HCT116 (cell line): ENCODE measurements at regions not wholly inside any gene's neighbourhood (a gene's known extent, or its start where the extent isn't known, plus 50 kb on each side); places are given as distances from the start of the nearest gene placed in this dataset.

Experiments
- ATAC-seq: fragments of 200-7000 bp; cut with Tn5 transposase; 2 replicates; pipeline ENCODE4 v1.9.1; 2020; ENCODE audit warnings: mild to moderate bottlenecking, moderate library complexity
- BruUV-seq: library from RNA; stranded (reverse); fragments of 400-500 nt; replicated peaks from 2 replicates; lab custom pipeline; 2021; lab: Mats Ljungman, UMichigan
- CTCF ChIA-PET: fragments of 300-600 bp; sonication (Branson Sonifier 250); formaldehyde crosslinking; loops from one replicate; lab custom pipeline; 2021; ENCODE audit warnings: antibody characterized with exemption; lab: Charles Lee
- POLR2A ChIA-PET: fragments of 300-600, 350-600 bp; sonication (Branson Sonifier 250); formaldehyde crosslinking; loops from one replicate; lab custom pipeline; 2021; ENCODE audit warnings: antibody characterized with exemption; lab: Charles Lee
- RAD21 ChIA-PET, 2 experiments: fragments of 300-600 bp; sonication (Branson Sonifier 250); formaldehyde crosslinking; loops; one replicate each; lab custom pipeline; 2023; ENCODE audit warnings: low total read pairs in 2 of 2; ENCODE audit not compliant: uncharacterized antibody in 2 of 2, unreplicated experiment in 2 of 2, low non-redundant PET in 1 of 2; lab: Charles Lee
- DNase-seq: peaks from one replicate; pipeline ENCODE4 v3.0.0-alpha.2; 2010; ENCODE audit warnings: low read depth, low spot score
- H2AFZ ChIP-seq: fragments of 200-600 bp; shearing (Covaris generic), sonication (generic); 2 replicates; pipeline ENCODE4 v1.6.1; 2017; ENCODE audit warnings: low read depth, mixed run types, mixed read lengths, antibody characterized with exemption, low read length; ENCODE audit not compliant: poor library complexity, severe bottlenecking
- H3K27ac ChIP-seq: 2 replicates; pipeline ENCODE4 v1.5.1; 2012; ENCODE audit warnings: low read depth, low read length
- H3K27me3 ChIP-seq: fragments of 200-600 bp; sonication (generic); 2 replicates; pipeline ENCODE4 v1.6.1; 2016; ENCODE audit warnings: mixed run types, low read length, mixed read lengths; ENCODE audit not compliant: insufficient read depth
- H3K36me3 ChIP-seq, 2 experiments: fragments of 200-500 bp in 1 of 2; fragments of 200-600 bp in 1 of 2; sonication (Bioruptor generic) in 1 of 2; sonication (generic) in 1 of 2; 2 replicates each; pipeline versions ENCODE4 v1.5.1 to v1.6.1; 2014 to 2016; ENCODE audit warnings: low read length in 2 of 2, inconsistent platforms in 1 of 2, mixed read lengths in 1 of 2, mixed run types in 1 of 2; ENCODE audit not compliant: insufficient read depth in 2 of 2, control insufficient read depth in 1 of 2
- H3K4me1 ChIP-seq, 2 experiments: fragments of 200-600 bp in 1 of 2; sonication (generic) in 1 of 2; 2 replicates each; pipeline versions ENCODE4 v1.5.1 to v1.6.1; 2012 to 2017; ENCODE audit warnings: low read length in 2 of 2, inconsistent platforms in 1 of 2, mild to moderate bottlenecking in 1 of 2, mixed read lengths in 1 of 2, mixed run types in 1 of 2, moderate library complexity in 1 of 2; ENCODE audit not compliant: insufficient read depth in 2 of 2, control insufficient read depth in 1 of 2
- H3K4me2 ChIP-seq: fragments of 200-600 bp; sonication (generic); 2 replicates; pipeline ENCODE4 v1.6.1; 2017; ENCODE audit warnings: mixed run types, low read length, mixed read lengths
- H3K4me3 ChIP-seq, 2 experiments: fragments of 200-600 bp in 1 of 2; sonication (generic) in 1 of 2; replicated peaks in 1 of 2; 2 replicates each; pipeline ENCODE4 v1.5.1; 2011 to 2016; ENCODE audit warnings: low read length in 2 of 2, control low read depth in 1 of 2, low read depth in 1 of 2, mild to moderate bottlenecking in 1 of 2, mixed read lengths in 1 of 2, mixed run types in 1 of 2
- H3K79me2 ChIP-seq: fragments of 200-600 bp; sonication (generic); 2 replicates; pipeline ENCODE4 v1.6.1; 2017; ENCODE audit warnings: mild to moderate bottlenecking, mixed run types, low read length, moderate library complexity, mixed read lengths; ENCODE audit not compliant: insufficient read depth
- H3K9ac ChIP-seq: fragments of 200-600 bp; sonication (generic); 2 replicates; pipeline ENCODE4 v1.6.1; 2016; ENCODE audit warnings: low read length, mixed read lengths
- H3K9me2 ChIP-seq: fragments of 200-600 bp; sonication (generic), shearing (Covaris generic); 2 replicates; pipeline ENCODE4 v1.6.1; 2017; ENCODE audit warnings: mixed run types, mild to moderate bottlenecking, moderate library complexity; ENCODE audit not compliant: insufficient read depth
- H3K9me3 ChIP-seq, 2 experiments: fragments of 200-500 bp in 1 of 2; fragments of 200-600 bp in 1 of 2; sonication (Bioruptor generic) in 1 of 2; sonication (generic) in 1 of 2; 2 replicates each; pipeline ENCODE4 v1.6.1; 2014 to 2017; ENCODE audit warnings: low read length in 2 of 2, mixed read lengths in 2 of 2, inconsistent platforms in 1 of 2, low read depth in 1 of 2, mild to moderate bottlenecking in 1 of 2, mixed run types in 1 of 2, moderate library complexity in 1 of 2; ENCODE audit not compliant: control insufficient read depth in 1 of 2, insufficient read depth in 1 of 2
- H4K20me1 ChIP-seq: fragments of 200-600 bp; sonication (generic), shearing (Covaris generic); 2 replicates; pipeline ENCODE4 v1.6.1; 2017; ENCODE audit warnings: mixed run types, mild to moderate bottlenecking, moderate library complexity; ENCODE audit not compliant: insufficient read depth
- EGR1 ChIP-seq: IDR thresholded peaks from 2 replicates; pipeline ENCODE4 v1.6.1; 2012; ENCODE audit warnings: low read depth
- ELF1 ChIP-seq: IDR thresholded peaks from 2 replicates; pipeline ENCODE4 v1.6.1; 2012; ENCODE audit warnings: low read depth, borderline replicate concordance
- MAX ChIP-seq: IDR thresholded peaks from 2 replicates; pipeline ENCODE4 v1.6.1; 2012
- RAD21 ChIP-seq: IDR thresholded peaks from 2 replicates; pipeline ENCODE4 v1.6.1; 2012; ENCODE audit warnings: low read depth, mild to moderate bottlenecking
- SIN3A ChIP-seq: IDR thresholded peaks from 2 replicates; pipeline ENCODE4 v1.6.1; 2012; ENCODE audit warnings: low read depth
- ZFX ChIP-seq: fragments of 450-650 bp; IDR thresholded peaks from 2 replicates; pipeline ENCODE4 v1.6.1; 2017
- ZNF274 ChIP-seq: fragments of 200-500 bp; sonication (Bioruptor generic); IDR thresholded peaks from 2 replicates; pipeline ENCODE4 v1.6.1; 2014; ENCODE audit warnings: mild to moderate bottlenecking, low read depth, low read length, inconsistent platforms
- intact Hi-C: fragments of 100-400 bp; cut with micrococcal nuclease; formaldehyde crosslinking; loops from 2 replicates; pipeline ENCODE4 v1.10.0; 2022
- TF ChIP-seq, protein P1 (sequence below): IDR thresholded peaks from 2 replicates; pipeline ENCODE4 v1.6.1; 2012
- TF ChIP-seq, protein P2 (sequence below), 3 experiments: fragments of 200-600 bp in 1 of 3; sonication (generic) in 1 of 3; IDR thresholded peaks in 2 of 3; conservative IDR thresholded peaks in 1 of 3; 2 replicates each; pipeline ENCODE4 v1.5.1; 2012 to 2017; ENCODE audit warnings: low read depth in 2 of 3, low read length in 2 of 3, antibody characterized with exemption in 1 of 3, borderline replicate concordance in 1 of 3, control low read depth in 1 of 3, mild to moderate bottlenecking in 1 of 3, mixed read lengths in 1 of 3, mixed run types in 1 of 3, moderate library complexity in 1 of 3; ENCODE audit not compliant: insufficient read depth in 1 of 3

DNA sequence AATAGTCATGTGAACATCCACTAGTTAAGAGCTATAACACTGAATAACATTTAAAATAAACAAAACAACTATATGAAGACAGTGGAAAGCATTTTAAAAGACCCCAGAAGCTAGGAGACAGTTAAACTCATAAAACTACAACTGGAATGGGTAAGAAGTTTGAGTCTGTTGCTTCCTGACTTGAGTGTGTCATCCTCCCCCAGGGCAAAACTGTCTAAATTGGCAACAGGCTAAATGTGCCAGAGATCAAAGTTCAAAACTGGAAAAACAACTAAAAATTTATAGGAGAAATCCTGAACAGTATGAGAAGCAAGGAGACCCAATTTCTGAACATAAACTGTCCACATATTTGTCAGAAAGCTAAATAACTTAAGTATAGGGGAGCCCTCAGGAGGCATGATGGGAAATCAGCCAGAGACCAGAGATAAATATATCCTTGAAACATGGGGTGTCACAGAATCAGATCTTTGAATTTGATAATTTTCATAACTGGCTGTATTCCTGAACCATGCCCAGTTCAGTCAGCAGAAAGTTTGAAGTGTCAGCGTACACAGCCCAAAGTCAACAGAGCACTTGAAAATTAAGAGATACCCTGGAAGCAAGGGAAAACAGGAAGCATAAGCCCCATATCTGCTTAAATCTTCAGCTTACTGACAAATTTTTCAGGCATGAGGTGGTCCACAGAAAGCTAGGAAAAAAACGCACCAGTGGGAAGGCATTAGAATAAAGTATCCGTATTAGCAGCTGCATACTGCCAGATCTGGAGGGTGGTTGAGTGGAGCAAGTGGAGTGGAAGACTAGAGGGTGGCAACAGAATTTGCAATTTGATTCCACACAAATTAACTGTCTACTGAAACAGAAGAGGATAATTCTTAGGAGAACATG lies 516.1 kb upstream of the MAN1A1 start:
- no peak for DNase-seq
- H3K4me3 ChIP-seq: no peak overlapping the region
- H3K27me3 ChIP-seq: no peaks in the 10 kb centered on the region
- ChIA-PET POLR2A (no interaction called here), CTCF (no interaction called here)
- H3K9me2 ChIP-seq: no peaks in the 10 kb centered on the region
- TF ChIP-seq EGR1 (no peak), ZNF274 (no peak), ZFX (no peak), SIN3A (no peak), RAD21 (no peak), ELF1 (no peak), MAX (no peak)
- TF ChIP-seq, protein P1, sequence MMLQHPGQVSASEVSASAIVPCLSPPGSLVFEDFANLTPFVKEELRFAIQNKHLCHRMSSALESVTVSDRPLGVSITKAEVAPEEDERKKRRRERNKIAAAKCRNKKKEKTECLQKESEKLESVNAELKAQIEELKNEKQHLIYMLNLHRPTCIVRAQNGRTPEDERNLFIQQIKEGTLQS: no peak
- TF ChIP-seq, protein P2, sequence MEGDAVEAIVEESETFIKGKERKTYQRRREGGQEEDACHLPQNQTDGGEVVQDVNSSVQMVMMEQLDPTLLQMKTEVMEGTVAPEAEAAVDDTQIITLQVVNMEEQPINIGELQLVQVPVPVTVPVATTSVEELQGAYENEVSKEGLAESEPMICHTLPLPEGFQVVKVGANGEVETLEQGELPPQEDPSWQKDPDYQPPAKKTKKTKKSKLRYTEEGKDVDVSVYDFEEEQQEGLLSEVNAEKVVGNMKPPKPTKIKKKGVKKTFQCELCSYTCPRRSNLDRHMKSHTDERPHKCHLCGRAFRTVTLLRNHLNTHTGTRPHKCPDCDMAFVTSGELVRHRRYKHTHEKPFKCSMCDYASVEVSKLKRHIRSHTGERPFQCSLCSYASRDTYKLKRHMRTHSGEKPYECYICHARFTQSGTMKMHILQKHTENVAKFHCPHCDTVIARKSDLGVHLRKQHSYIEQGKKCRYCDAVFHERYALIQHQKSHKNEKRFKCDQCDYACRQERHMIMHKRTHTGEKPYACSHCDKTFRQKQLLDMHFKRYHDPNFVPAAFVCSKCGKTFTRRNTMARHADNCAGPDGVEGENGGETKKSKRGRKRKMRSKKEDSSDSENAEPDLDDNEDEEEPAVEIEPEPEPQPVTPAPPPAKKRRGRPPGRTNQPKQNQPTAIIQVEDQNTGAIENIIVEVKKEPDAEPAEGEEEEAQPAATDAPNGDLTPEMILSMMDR (IDR thresholded peaks at IDR 0.05 in 2 of 3, conservative IDR thresholded peaks at IDR 0.05 in 1 of 3; ENCODE audit: borderline replicate concordance in 1 of 3, insufficient read depth in 1 of 3, low read depth in 2 of 3, low read length in 2 of 3): no peak
- TF ChIP-seq, all 23 proteins: peak for 0
- ATAC-seq: no peak
- Histone ChIP-seq H3K36me3 (no peaks in the 10 kb centered on the region), H2AFZ (peak overlapping the region; percentile 41), H3K4me1 (peaks cover 0 to 3% of the 10 kb centered on the region in 2 experiments; a peak in 1 of 4 replicates), H3K79me2 (no peaks in the 10 kb centered on the region), H3K9me3 (no peaks in the 10 kb centered on the region), H3K9ac (no peak overlapping the region), H3K4me2 (no peak overlapping the region), H3K27ac (no peak overlapping the region), H4K20me1 (no peaks in the 10 kb centered on the region)
- RAD21 ChIA-PET: no interaction called here
- intact Hi-C loops: no loop called here
- BruUV-seq: no TSS peak
